ENCODE measurements at regions not wholly inside any gene's neighbourhood (a gene's known extent, or its start where the extent isn't known, plus 50 kb on each side); places are given as distances from the start of the nearest gene placed in this dataset.

DNA sequence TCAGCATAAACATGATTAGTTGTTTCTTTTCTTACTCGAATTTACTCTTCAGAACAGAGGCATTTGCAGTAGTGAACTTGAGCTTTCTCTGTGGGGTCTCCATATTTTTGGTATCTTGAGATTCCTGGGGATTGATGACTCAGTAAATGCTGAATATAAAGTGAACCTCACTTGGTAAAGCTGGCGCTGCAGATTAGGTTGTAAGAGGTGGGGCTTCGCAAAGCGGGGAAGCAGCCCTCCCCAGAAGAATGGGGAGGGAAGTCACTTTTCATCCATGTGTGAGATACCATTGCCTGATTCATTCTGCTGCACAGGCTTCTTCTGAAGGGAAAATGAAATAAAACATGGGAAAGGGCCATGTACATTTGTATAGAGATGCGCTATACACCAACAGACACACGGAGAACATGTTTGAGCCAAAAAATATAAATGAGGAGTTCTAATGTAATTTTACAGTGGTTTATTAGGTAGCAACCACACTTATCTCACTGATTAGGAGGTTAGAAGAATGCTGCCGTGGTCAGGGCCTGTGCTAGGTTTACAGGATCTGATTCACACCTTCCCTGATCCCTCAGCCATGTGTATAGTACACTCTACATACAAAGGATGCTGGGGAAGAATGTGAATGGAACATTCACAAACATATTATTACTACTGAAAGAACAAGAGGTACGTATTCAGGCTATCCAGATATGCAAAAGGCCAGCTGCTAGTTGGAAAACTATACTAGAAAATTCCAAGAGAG lies 63.5 kb downstream of the DNTTIP2 start:
- intact Hi-C loops (cut with micrococcal nuclease), result loop anchor here (2.0 to 10.0 kb wide), 2 partner anchors 29 to 61 kb away; no protein-coding TSS in a partner anchor
- Mint-ChIP-seq H3K36me3 (ENCODE audit: low read depth) (no peaks in the 10 kb centered on the region), H3K4me3 (ENCODE audit: low read depth) (no peak overlapping the region), H3K27ac (no peak overlapping the region), H3K9me3 (no peaks in the 10 kb centered on the region), H3K4me1 (ENCODE audit: low read depth) (peaks cover 38% of the 10 kb centered on the region), H3K27me3 (ENCODE audit: low read depth) (peaks cover 8% of the 10 kb centered on the region)
- DNase-seq (ENCODE audit: low spot score), result no peak

DNA sequence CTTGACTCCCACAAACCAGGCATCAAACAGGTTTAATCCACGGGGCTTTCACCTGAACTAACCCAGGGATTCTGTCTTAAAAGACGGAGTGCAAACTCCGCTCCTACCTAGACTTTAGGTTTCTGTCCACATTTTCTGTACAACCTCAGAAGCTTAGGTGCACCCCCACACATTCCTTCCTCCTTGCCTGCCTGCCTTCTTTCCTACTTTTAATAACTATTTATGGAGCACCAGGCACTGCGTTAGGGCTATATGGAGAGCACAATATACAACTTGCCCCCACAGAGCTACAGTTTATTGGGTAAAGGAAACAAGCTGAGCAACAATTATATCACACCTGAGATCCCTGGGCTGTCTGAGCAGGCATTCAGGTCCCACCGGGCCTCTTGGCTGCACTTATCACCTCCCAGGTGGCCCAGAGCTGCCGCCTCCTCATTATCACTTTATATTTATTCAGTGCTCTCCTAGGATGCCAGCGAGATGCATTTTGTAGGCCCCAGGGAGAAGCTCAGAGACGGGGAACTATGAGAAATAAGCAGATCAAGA lies 64.1 kb downstream of the DNTTIP2 start:
- H3K36me3 Mint-ChIP-seq (ENCODE audit: low read depth), result no peaks in the 10 kb centered on the region

DNA sequence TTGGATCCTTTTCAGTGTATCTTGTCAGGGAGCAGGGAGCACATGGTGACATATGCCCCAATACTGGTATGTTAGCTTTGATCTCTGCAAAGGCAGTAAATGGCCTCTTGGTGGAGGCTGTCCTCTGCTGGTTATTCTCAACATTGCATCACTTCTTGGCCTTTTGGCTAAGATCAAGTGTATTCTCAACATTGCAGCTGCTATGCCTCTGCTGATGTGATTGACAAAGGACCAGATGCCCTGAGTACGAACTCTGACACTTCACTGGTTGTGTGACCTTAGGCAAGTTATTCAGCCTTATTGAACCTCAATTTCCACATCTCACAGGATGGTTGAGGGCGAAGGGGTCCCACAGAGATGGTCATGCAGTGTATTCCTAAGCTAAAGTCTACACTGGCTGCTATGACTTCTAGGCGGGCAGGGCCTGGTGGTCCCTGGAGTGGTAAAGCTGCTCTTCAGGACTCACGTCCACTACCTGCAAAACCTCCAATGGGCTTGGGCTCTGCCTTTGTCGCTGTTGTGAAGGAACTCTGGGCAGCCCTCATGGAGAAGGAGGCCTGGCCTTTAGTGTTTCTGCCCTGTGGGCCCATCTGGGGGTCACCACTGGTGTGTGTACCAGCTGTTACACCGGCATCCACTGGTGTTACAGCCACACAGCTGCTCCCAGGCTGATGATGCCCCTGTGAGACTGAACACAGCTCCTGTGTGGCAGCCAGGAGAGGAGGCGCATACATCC lies 64.8 kb downstream of the DNTTIP2 start:
- Mint-ChIP-seq H3K4me1 (ENCODE audit: low read depth) (peaks cover 38% of the 10 kb centered on the region), H3K27ac (no peak overlapping the region), H3K4me3 (ENCODE audit: low read depth) (no peak overlapping the region), H3K27me3 (ENCODE audit: low read depth) (no peaks in the 10 kb centered on the region), H3K9me3 (no peaks in the 10 kb centered on the region), H3K36me3 (ENCODE audit: low read depth) (no peaks in the 10 kb centered on the region)
- intact Hi-C loops (cut with micrococcal nuclease), result loop anchor here (1.0 to 10.0 kb wide), 4 partner anchors 31 to 376 kb away; no protein-coding TSS in a partner anchor
- DNase-seq (ENCODE audit: low spot score), result peak; percentile 53

More for the DNA sequence above, 64.1 kb downstream of the DNTTIP2 start:
- no peaks in the 10 kb centered on the region for H3K9me3 Mint-ChIP-seq
- intact Hi-C loops (cut with micrococcal nuclease), result loop anchor here (1.0 to 10.0 kb wide), 4 partner anchors 30 to 377 kb away; no protein-coding TSS in a partner anchor
- H3K4me1 Mint-ChIP-seq (ENCODE audit: low read depth), result peaks cover 38% of the 10 kb centered on the region
- H3K27me3 Mint-ChIP-seq (ENCODE audit: low read depth), result peaks cover 3% of the 10 kb centered on the region
- no peak overlapping the region for H3K27ac Mint-ChIP-seq
- H3K4me3 Mint-ChIP-seq (ENCODE audit: low read depth), result no peak overlapping the region
- no peak for DNase-seq (ENCODE audit: low spot score)

DNA sequence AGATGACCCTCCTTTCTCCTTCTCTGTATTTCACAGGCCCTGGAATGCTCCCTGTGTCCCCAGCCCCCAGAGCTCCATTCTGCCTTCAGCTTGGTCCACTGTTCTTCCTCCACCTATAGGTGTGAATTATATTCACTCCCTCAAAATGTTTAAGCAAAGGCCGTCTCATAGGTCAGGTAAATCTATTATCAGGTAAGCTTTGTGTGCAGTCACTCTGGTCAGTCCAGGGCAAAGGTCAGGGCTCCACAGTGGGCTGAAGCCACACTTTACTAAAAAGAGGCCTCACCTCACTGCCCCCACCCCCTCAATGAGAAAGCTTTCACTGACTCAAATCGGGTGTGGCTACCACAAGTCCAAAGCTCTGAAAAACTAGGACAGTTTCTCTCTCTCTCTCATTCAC lies 65.9 kb downstream of the DNTTIP2 start:
- peaks cover 11% of the 10 kb centered on the region for H3K9me3 Mint-ChIP-seq
- intact Hi-C loops (cut with micrococcal nuclease), result loop anchor here (1.0 to 10.0 kb wide), 2 partner anchors 58 to 133 kb away; no protein-coding TSS in a partner anchor
- H3K27ac Mint-ChIP-seq, result no peak overlapping the region
- H3K36me3 Mint-ChIP-seq (ENCODE audit: low read depth), result no peaks in the 10 kb centered on the region
- H3K27me3 Mint-ChIP-seq (ENCODE audit: low read depth), result no peaks in the 10 kb centered on the region
- H3K4me1 Mint-ChIP-seq (ENCODE audit: low read depth), result peaks cover 32% of the 10 kb centered on the region
- no peak overlapping the region for H3K4me3 Mint-ChIP-seq (ENCODE audit: low read depth)
- no peak for DNase-seq (ENCODE audit: low spot score)

DNA sequence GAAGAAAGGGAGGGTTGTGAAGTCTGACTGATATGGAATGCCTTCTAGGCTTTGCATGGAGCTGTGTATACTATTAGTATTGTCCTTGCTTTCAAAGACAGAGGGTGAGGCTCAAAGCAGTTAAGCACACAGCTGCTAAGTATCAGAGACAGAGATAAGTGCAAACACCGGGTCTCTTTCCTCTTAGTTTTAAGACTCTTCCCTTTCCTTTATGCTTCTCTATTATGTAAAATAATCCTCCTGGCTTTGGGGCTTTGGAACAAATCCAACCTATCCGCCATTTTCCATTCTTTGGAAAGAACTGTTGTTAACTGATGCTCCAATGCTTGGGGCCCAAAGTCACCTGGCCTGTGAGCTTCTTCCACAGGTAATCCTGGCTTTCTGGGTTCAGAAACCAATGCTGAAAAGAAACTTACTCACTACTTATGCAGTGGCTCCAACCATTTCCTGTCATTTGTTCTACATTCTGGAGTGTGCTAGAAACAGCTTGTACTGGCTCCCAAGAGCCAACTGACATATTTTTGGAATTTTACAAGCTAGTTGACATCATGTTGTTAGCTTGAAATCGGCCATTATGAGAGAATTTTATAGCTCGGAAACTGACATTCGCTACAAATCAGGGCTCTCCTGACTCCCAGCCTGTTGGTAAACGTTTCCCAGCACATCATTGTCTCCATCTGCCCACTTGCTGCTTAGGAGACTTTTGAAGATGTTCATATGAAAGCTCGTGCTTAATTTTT lies 67.5 kb downstream of the DNTTIP2 start:
- Mint-ChIP-seq H3K4me3 (ENCODE audit: low read depth) (no peak overlapping the region), H3K36me3 (ENCODE audit: low read depth) (no peaks in the 10 kb centered on the region), H3K9me3 (peaks cover 17% of the 10 kb centered on the region), H3K27me3 (ENCODE audit: low read depth) (no peaks in the 10 kb centered on the region), H3K27ac (no peak overlapping the region), H3K4me1 (ENCODE audit: low read depth) (peaks cover 18% of the 10 kb centered on the region)
- intact Hi-C loops (cut with micrococcal nuclease), result loop anchor here (10.0 kb wide), 1 partner anchor 57 kb away; no protein-coding TSS in a partner anchor
- DNase-seq (ENCODE audit: low spot score), result no peak

DNA sequence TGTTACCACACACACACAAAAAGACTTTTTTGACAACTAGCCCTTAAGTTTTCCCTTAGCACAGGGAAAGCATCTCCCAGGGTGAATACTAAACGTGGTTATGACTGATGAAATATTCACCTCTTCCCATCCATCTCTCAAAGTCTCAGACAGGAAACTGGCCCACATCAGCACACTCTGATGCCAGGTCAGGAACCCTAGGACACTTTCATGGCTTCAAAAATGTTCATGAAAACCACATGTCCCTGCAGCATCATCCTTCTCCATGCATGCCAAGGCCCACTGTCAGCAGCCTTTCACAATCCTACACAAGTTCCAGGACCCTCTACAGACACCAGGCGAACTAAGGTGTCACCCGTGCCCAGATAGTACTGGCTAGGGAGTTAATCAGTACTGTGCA lies 68.7 kb downstream of the DNTTIP2 start:
- DNase-seq (ENCODE audit: low spot score), result no peak
- Mint-ChIP-seq H3K9me3 (peaks cover 17% of the 10 kb centered on the region), H3K4me1 (ENCODE audit: low read depth) (peaks cover 18% of the 10 kb centered on the region), H3K27me3 (ENCODE audit: low read depth) (peaks cover 8% of the 10 kb centered on the region), H3K27ac (no peak overlapping the region), H3K4me3 (ENCODE audit: low read depth) (no peak overlapping the region), H3K36me3 (ENCODE audit: low read depth) (no peaks in the 10 kb centered on the region)
- intact Hi-C loops (cut with micrococcal nuclease), result loop anchor here (10.0 kb wide), 1 partner anchor 56 kb away; no protein-coding TSS in a partner anchor

DNA sequence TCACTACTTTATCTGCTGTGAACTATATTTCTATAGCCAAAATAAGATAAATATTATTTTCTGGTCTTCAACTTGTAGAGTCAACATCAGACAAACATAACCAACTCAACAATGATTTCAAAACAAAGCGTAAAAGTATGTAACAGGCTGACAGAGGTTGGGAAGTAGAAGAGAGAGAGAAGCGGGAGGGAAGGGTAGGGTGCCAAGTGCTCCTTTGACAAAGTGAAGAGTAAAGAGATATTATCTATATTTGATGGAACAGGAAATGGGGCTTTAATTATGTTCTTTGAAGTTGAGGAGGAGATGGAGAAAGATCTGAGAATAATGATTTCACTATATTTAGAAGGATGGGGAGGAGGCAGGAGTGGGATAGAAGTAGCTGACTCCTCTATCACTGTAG lies 70.1 kb downstream of the DNTTIP2 start:
- Mint-ChIP-seq H3K4me1 (ENCODE audit: low read depth) (peaks cover 18% of the 10 kb centered on the region), H3K36me3 (ENCODE audit: low read depth) (no peaks in the 10 kb centered on the region), H3K27me3 (ENCODE audit: low read depth) (peaks cover 8% of the 10 kb centered on the region), H3K27ac (no peak overlapping the region), H3K9me3 (peaks cover 17% of the 10 kb centered on the region), H3K4me3 (ENCODE audit: low read depth) (no peak overlapping the region)
- intact Hi-C loops (cut with micrococcal nuclease), result no loop called here
- no peak for DNase-seq (ENCODE audit: low spot score)

DNA sequence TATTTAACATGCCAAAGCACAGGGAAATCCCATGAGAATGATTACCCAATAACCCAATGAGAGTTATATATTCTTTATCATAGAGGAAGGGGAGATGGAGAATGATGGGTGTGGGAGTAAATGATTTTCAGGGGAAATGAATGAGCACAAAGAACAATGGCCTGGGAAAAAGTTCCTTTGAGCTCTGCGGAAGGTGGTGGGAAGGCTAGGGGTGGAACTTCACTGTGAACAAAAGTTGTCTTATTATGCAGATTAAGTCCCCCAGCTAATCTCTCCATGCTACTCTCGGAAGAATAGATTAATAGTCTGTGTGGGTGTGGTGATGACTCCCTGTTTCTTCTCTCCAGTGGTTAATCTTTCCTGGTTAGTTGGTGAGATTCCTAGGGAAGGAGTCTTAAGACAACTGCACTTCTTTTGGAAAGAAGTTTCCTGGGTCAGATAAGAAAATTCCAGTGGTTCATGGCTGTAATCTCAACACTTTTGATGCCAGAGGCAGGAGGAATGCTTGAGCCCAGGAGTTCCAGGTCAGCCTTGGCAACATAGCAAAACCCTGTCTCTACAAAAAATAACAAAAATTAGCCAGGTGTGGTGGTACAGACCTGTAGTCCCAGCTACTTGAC lies 71.6 kb downstream of the DNTTIP2 start:
- H3K4me1 Mint-ChIP-seq (ENCODE audit: low read depth), result peaks cover 5% of the 10 kb centered on the region
- H3K27me3 Mint-ChIP-seq (ENCODE audit: low read depth), result peaks cover 11% of the 10 kb centered on the region
- no peak overlapping the region for H3K27ac Mint-ChIP-seq
- no peak overlapping the region for H3K4me3 Mint-ChIP-seq (ENCODE audit: low read depth)
- no peak for DNase-seq (ENCODE audit: low spot score)
- H3K9me3 Mint-ChIP-seq, result peaks cover 17% of the 10 kb centered on the region
- intact Hi-C loops (cut with micrococcal nuclease), result no loop called here
- no peaks in the 10 kb centered on the region for H3K36me3 Mint-ChIP-seq (ENCODE audit: low read depth)

DNA sequence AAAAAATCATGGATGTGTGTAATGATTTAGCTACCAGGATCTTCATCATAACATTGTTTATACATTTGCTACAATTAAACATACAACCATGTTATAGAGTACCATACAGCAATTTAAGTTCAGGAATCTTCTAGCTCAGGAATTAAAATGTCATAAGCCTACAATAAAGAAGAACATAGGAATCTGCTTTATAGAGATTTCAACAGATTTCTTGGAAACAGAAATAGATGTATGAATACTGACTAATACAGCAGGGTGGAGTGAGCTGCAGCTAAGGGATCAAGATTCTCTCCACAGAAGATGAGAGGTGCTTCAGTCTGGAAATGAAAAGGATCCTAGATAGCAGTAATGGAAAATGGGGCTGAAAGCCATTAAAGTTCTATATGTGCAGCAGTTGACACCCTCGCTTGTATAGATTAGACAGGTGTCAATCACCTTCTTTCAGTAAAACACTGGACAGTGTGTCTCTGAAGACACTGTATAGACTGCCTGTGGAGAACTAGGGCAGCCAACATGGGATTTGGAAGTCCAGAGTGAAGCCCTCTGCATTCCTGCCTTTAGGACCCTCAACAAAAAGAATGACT lies 73.9 kb downstream of the DNTTIP2 start:
- H3K27me3 Mint-ChIP-seq (ENCODE audit: low read depth), result peaks cover 20% of the 10 kb centered on the region
- no peak for DNase-seq (ENCODE audit: low spot score)
- peaks cover 17% of the 10 kb centered on the region for H3K9me3 Mint-ChIP-seq
- no peak overlapping the region for H3K4me3 Mint-ChIP-seq (ENCODE audit: low read depth)
- no peaks in the 10 kb centered on the region for H3K36me3 Mint-ChIP-seq (ENCODE audit: low read depth)
- no peak overlapping the region for H3K27ac Mint-ChIP-seq
- intact Hi-C loops (cut with micrococcal nuclease), result no loop called here
- no peaks in the 10 kb centered on the region for H3K4me1 Mint-ChIP-seq (ENCODE audit: low read depth)

DNA sequence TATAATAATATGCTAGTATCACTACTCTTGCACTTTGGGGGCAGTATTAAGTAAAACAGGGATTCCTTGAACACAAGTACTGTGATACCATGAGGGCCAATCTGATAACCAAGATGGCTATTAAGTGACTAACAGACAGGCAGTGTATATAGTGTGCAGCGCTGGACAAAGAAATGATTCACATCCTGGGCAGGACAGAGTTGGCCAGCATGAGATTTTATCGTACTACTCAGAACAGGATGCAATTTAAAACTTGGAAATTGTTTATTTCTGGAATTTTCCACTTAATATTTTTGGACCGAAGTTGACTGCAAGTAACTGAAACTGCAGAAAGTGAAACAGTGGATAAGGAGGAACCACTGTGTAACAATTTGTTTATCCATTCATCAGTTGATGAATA lies 74.6 kb downstream of the DNTTIP2 start:
- intact Hi-C loops (cut with micrococcal nuclease), result no loop called here
- Mint-ChIP-seq H3K27me3 (ENCODE audit: low read depth) (peaks cover 23% of the 10 kb centered on the region), H3K4me1 (ENCODE audit: low read depth) (no peaks in the 10 kb centered on the region), H3K4me3 (ENCODE audit: low read depth) (no peak overlapping the region), H3K36me3 (ENCODE audit: low read depth) (no peaks in the 10 kb centered on the region), H3K9me3 (peaks cover 17% of the 10 kb centered on the region), H3K27ac (no peak overlapping the region)
- DNase-seq (ENCODE audit: low spot score), result no peak

DNA sequence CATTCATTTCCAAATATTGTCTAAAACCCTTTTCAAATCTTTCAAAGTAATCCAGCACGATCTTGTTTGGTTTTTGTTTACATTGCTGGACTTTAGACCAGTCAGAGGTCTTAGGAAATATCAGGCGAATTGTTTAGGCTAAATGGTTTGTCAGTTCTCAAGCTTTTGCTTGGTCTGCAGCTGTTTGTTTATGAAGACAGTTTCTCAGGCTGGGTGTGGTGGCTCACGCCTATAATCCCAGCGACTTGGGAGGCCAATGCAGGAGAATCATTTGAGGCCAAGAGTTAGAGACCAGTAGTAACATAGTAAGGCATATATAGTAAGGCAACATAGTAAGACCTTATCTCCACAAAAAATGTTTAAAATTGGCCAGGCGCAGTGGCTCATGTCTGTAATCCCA lies 77.5 kb downstream of the DNTTIP2 start:
- H3K36me3 Mint-ChIP-seq (ENCODE audit: low read depth), result no peaks in the 10 kb centered on the region
- peaks cover 30% of the 10 kb centered on the region for H3K27me3 Mint-ChIP-seq (ENCODE audit: low read depth)
- no peak overlapping the region for H3K27ac Mint-ChIP-seq
- H3K9me3 Mint-ChIP-seq, result no peaks in the 10 kb centered on the region
- intact Hi-C loops (cut with micrococcal nuclease), result no loop called here
- H3K4me3 Mint-ChIP-seq (ENCODE audit: low read depth), result no peak overlapping the region
- no peak for DNase-seq (ENCODE audit: low spot score)
- H3K4me1 Mint-ChIP-seq (ENCODE audit: low read depth), result no peaks in the 10 kb centered on the region

DNA sequence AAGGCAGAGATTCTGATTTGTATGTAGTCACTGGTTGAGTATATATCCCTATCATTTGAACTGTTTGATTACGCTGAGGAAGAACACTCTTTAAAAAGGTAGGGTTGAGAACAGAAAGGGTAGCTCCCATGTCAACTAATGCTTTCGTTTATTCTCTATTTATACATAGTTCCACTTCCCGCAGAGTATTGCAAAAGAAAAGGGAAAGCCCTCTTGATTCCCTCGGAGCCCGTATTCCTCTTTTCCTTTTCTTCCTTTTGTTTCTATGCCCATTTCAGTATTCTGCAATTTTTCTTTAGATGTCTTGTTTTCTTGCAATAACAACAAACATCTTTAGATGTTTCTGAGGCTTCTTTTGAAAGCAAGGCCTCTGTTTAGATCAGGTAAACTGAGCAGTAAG lies 78.2 kb downstream of the DNTTIP2 start:
- intact Hi-C loops (cut with micrococcal nuclease), result no loop called here
- Mint-ChIP-seq H3K9me3 (no peaks in the 10 kb centered on the region), H3K27ac (no peak overlapping the region), H3K4me1 (ENCODE audit: low read depth) (no peaks in the 10 kb centered on the region), H3K36me3 (ENCODE audit: low read depth) (no peaks in the 10 kb centered on the region), H3K27me3 (ENCODE audit: low read depth) (peaks cover 26% of the 10 kb centered on the region), H3K4me3 (ENCODE audit: low read depth) (no peak overlapping the region)
- no peak for DNase-seq (ENCODE audit: low spot score)
